Fibroblast of villous mesenchyme (primary cell): ENCODE measurements at regions not wholly inside any gene's neighbourhood (a gene's known extent, or its start where the extent isn't known, plus 50 kb on each side); places are given as distances from the start of the nearest gene placed in this dataset.

Experiments
- DNase-seq: peaks from one replicate; pipeline ENCODE4 v3.0.0-alpha.2; 2010; ENCODE audit warnings: low read depth
- H3K4me3 ChIP-seq: 2 replicates; pipeline ENCODE4 v1.5.1; 2011; ENCODE audit warnings: low read depth, mild to moderate bottlenecking, low read length
- CTCF ChIP-seq: IDR thresholded peaks from 2 replicates; pipeline ENCODE4 v1.5.1; 2012; ENCODE audit warnings: low read depth, mild to moderate bottlenecking, low read length; ENCODE audit not compliant: insufficient read depth

GRCh38 chr5:24909210-24909609, 264.4 kb upstream of the CDH10 start:
- no peak for TF ChIP-seq CTCF

GRCh38 chr5:24906689-24907088, 261.9 kb upstream of the CDH10 start:
- no peak overlapping the region for H3K4me3 ChIP-seq
- DNase-seq: no peak
- TF ChIP-seq CTCF: no peak

More at GRCh38 chr5:24909210-24909609, 264.4 kb upstream of the CDH10 start:
- no peak for DNase-seq
- no peak overlapping the region for H3K4me3 ChIP-seq

GRCh38 chr5:24904981-24905517, 260.3 kb upstream of the CDH10 start:
- peak; percentile 1 for DNase-seq
- H3K4me3 ChIP-seq: no peak overlapping the region
- TF ChIP-seq CTCF: no peak

GRCh38 chr5:24899180-24899579, 254.4 kb upstream of the CDH10 start:
- TF ChIP-seq CTCF: no peak
- DNase-seq: no peak

GRCh38 chr5:24864244-24864643, 219.5 kb upstream of the CDH10 start:
- DNase-seq: no peak
- no peak for TF ChIP-seq CTCF
- H3K4me3 ChIP-seq: no peak overlapping the region

More at GRCh38 chr5:24899180-24899579, 254.4 kb upstream of the CDH10 start:
- H3K4me3 ChIP-seq: no peak overlapping the region

- no peak for DNase-seq
- no peak for TF ChIP-seq CTCF
- no peak overlapping the region for H3K4me3 ChIP-seq
Observed at GRCh38 chr5:24862117-24862516, 217.3 kb upstream of the CDH10 start.

GRCh38 chr5:24855485-24855884, 210.7 kb upstream of the CDH10 start:
- no peak overlapping the region for H3K4me3 ChIP-seq
- TF ChIP-seq CTCF: no peak
- no peak for DNase-seq
